ENCODE measurements at regions not wholly inside any gene's neighbourhood (a gene's known extent, or its start where the extent isn't known, plus 50 kb on each side); places are given as distances from the start of the nearest gene placed in this dataset.
A peak's percentile ranks its signal among the peaks of the same experiment; 100 is the strongest.
"Not testable (repeated sequence)": the region's sequence is repeated elsewhere in the genome, so short reads cannot be mapped to it uniquely, and the experiment has no call there.

GRCh38 chr12:46474385-46474784 lies 101.8 kb upstream of the SLC38A2 start:
- not testable (repeated sequence) for H3K14ac ChIP-seq (ENCODE audit: low read length in 2 of 2); H3K4me2 ChIP-seq (ENCODE audit: low read length, poor library complexity, severe bottlenecking); H3K79me1 ChIP-seq (replicated peaks; ENCODE audit: low read length, poor library complexity, severe bottlenecking); H2AK5ac ChIP-seq (ENCODE audit: low read length, severe bottlenecking); H3K27me3 ChIP-seq (ENCODE audit: control insufficient read depth in 1 of 2, insufficient read depth in 1 of 2, low read length in 2 of 2); H3K23ac ChIP-seq (ENCODE audit: low read length in 2 of 2); H2BK15ac ChIP-seq (ENCODE audit: low read depth, poor library complexity, severe bottlenecking); DNase-seq; H3K4me1 ChIP-seq (ENCODE audit: control insufficient read depth, insufficient read depth, low read depth, low read length); H3K36me3 ChIP-seq (ENCODE audit: control insufficient read depth in 1 of 2, insufficient read depth in 2 of 2, low read depth in 1 of 2, low read length in 2 of 2); H3K4me3 ChIP-seq (ENCODE audit: insufficient read depth in 1 of 2, low read depth in 1 of 2, low read length in 2 of 2); H3K9me3 ChIP-seq (ENCODE audit: control insufficient read depth, low read length); H2BK5ac ChIP-seq (ENCODE audit: low read depth, low read length, poor library complexity, severe bottlenecking); H2AFZ ChIP-seq (ENCODE audit: low read depth, low read length)
- peak overlapping the region; percentile 3 for H4K91ac ChIP-seq (ENCODE audit: low read length)
- peak overlapping the region; percentile 87 for H4K8ac ChIP-seq (ENCODE audit: low read length)
- peak overlapping the region; percentile 10 to 41 for H3K18ac ChIP-seq (ENCODE audit: low read depth in 1 of 2, low read length in 2 of 2)
- peak overlapping the region in 1 of 2 experiments; percentile 49 for H2BK12ac ChIP-seq (ENCODE audit: low read length in 2 of 2)
- H3K9ac ChIP-seq (ENCODE audit: low read length), result peak overlapping the region; percentile 72
- H3K4ac ChIP-seq (ENCODE audit: low read depth in 1 of 2, low read length in 2 of 2), result peak overlapping the region in 1 of 2 experiments; percentile 76
- H3K27ac ChIP-seq (ENCODE audit: low read length, poor library complexity, severe bottlenecking), result peak overlapping the region; percentile 98
- WGBS, result 74% methylated on average over 8 of the region's 9 CpGs
- H2BK120ac ChIP-seq (ENCODE audit: low read depth, low read length), result peak overlapping the region; percentile 22

- peaks cover 4% of the 10 kb centered on the region for H3K4me1 ChIP-seq (ENCODE audit: control insufficient read depth, insufficient read depth, low read depth, low read length)
- peak overlapping the region; percentile 72 for H3K9ac ChIP-seq (ENCODE audit: low read length)
- H4K8ac ChIP-seq (ENCODE audit: low read length), result no peak overlapping the region
- H2BK12ac ChIP-seq (ENCODE audit: low read length in 2 of 2), result peak overlapping the region in 1 of 2 experiments; percentile 49
- H2BK15ac ChIP-seq (ENCODE audit: low read depth, poor library complexity, severe bottlenecking), result no peak overlapping the region
- H3K4me3 ChIP-seq (ENCODE audit: insufficient read depth in 1 of 2, low read depth in 1 of 2, low read length in 2 of 2), result no peak overlapping the region
- peak overlapping the region in 1 of 2 experiments; percentile 10 for H3K18ac ChIP-seq (ENCODE audit: low read depth in 1 of 2, low read length in 2 of 2)
- no peaks in the 10 kb centered on the region for H3K27me3 ChIP-seq (ENCODE audit: control insufficient read depth in 1 of 2, insufficient read depth in 1 of 2, low read length in 2 of 2)
- H3K4ac ChIP-seq (ENCODE audit: low read depth in 1 of 2, low read length in 2 of 2), result peak overlapping the region in 1 of 2 experiments; percentile 76
- peaks cover 5% of the 10 kb centered on the region for H3K79me1 ChIP-seq (replicated peaks; ENCODE audit: low read length, poor library complexity, severe bottlenecking)
- peak overlapping the region; percentile 98 for H3K27ac ChIP-seq (ENCODE audit: low read length, poor library complexity, severe bottlenecking)
- no peaks in the 10 kb centered on the region for H3K36me3 ChIP-seq (ENCODE audit: control insufficient read depth in 1 of 2, insufficient read depth in 2 of 2, low read depth in 1 of 2, low read length in 2 of 2)
- H2BK120ac ChIP-seq (ENCODE audit: low read depth, low read length), result peak overlapping the region; percentile 22
- no peaks in the 10 kb centered on the region for H3K9me3 ChIP-seq (ENCODE audit: control insufficient read depth, low read length)
- DNase-seq, result peak; percentile 94
- peak overlapping the region; percentile 2 for H3K4me2 ChIP-seq (ENCODE audit: low read length, poor library complexity, severe bottlenecking)
- no peak overlapping the region for H3K14ac ChIP-seq (ENCODE audit: low read length in 2 of 2)
- WGBS, result 0% methylated on average over 3 of the region's 8 CpGs
- H3K23ac ChIP-seq (ENCODE audit: low read length in 2 of 2), result no peak overlapping the region
- no peak overlapping the region for H2AK5ac ChIP-seq (ENCODE audit: low read length, severe bottlenecking)
- peak overlapping the region; percentile 46 for H2BK5ac ChIP-seq (ENCODE audit: low read depth, low read length, poor library complexity, severe bottlenecking)
- H4K91ac ChIP-seq (ENCODE audit: low read length), result no peak overlapping the region
- no peak overlapping the region for H2AFZ ChIP-seq (ENCODE audit: low read depth, low read length)
Observed at GRCh38 chr12:46473634-46474329, 101.2 kb upstream of the SLC38A2 start.

GRCh38 chr12:46472893-46473633 lies 100.5 kb upstream of the SLC38A2 start:
- Histone ChIP-seq H3K4me3 (ENCODE audit: insufficient read depth in 1 of 2, low read depth in 1 of 2, low read length in 2 of 2) (no peak overlapping the region), H3K4ac (ENCODE audit: low read depth in 1 of 2, low read length in 2 of 2) (no peak overlapping the region), H2AK5ac (ENCODE audit: low read length, severe bottlenecking) (no peak overlapping the region), H3K23ac (ENCODE audit: low read length in 2 of 2) (no peak overlapping the region), H3K14ac (ENCODE audit: low read length in 2 of 2) (no peak overlapping the region), H2BK120ac (ENCODE audit: low read depth, low read length) (no peak overlapping the region), H2BK12ac (ENCODE audit: low read length in 2 of 2) (no peak overlapping the region), H3K27me3 (ENCODE audit: control insufficient read depth in 1 of 2, insufficient read depth in 1 of 2, low read length in 2 of 2) (no peaks in the 10 kb centered on the region), H3K79me1 (replicated peaks; ENCODE audit: low read length, poor library complexity, severe bottlenecking) (peaks cover 6% of the 10 kb centered on the region), H3K9ac (ENCODE audit: low read length) (peak overlapping the region; percentile 72), H3K36me3 (ENCODE audit: control insufficient read depth in 1 of 2, insufficient read depth in 2 of 2, low read depth in 1 of 2, low read length in 2 of 2) (no peaks in the 10 kb centered on the region), H2AFZ (ENCODE audit: low read depth, low read length) (no peak overlapping the region), H3K9me3 (ENCODE audit: control insufficient read depth, low read length) (no peaks in the 10 kb centered on the region), H3K4me2 (ENCODE audit: low read length, poor library complexity, severe bottlenecking) (no peak overlapping the region), H3K4me1 (ENCODE audit: control insufficient read depth, insufficient read depth, low read depth, low read length) (peaks cover 4% of the 10 kb centered on the region), H2BK5ac (ENCODE audit: low read depth, low read length, poor library complexity, severe bottlenecking) (no peak overlapping the region), H4K8ac (ENCODE audit: low read length) (no peak overlapping the region), H4K91ac (ENCODE audit: low read length) (no peak overlapping the region), H3K27ac (ENCODE audit: low read length, poor library complexity, severe bottlenecking) (peak overlapping the region; percentile 98), H2BK15ac (ENCODE audit: low read depth, poor library complexity, severe bottlenecking) (no peak overlapping the region), H3K18ac (ENCODE audit: low read depth in 1 of 2, low read length in 2 of 2) (no peak overlapping the region)
- DNase-seq, result peak; percentile 68
- WGBS, result 0% methylated on average over 1 of the region's 4 CpGs

- peak overlapping the region; percentile 56 for H2BK120ac ChIP-seq (ENCODE audit: low read depth, low read length)
- peak overlapping the region; percentile 29 to 45 for H3K4ac ChIP-seq (ENCODE audit: low read depth in 1 of 2, low read length in 2 of 2)
- no peaks in the 10 kb centered on the region for H3K27me3 ChIP-seq (ENCODE audit: control insufficient read depth in 1 of 2, insufficient read depth in 1 of 2, low read length in 2 of 2)
- H3K36me3 ChIP-seq (ENCODE audit: control insufficient read depth in 1 of 2, insufficient read depth in 2 of 2, low read depth in 1 of 2, low read length in 2 of 2), result no peaks in the 10 kb centered on the region
- peaks cover 6% of the 10 kb centered on the region for H3K79me1 ChIP-seq (replicated peaks; ENCODE audit: low read length, poor library complexity, severe bottlenecking)
- no peak overlapping the region for H3K4me2 ChIP-seq (ENCODE audit: low read length, poor library complexity, severe bottlenecking)
- WGBS, result 85% methylated on average over 5 of the region's 5 CpGs
- no peak overlapping the region for H3K23ac ChIP-seq (ENCODE audit: low read length in 2 of 2)
- no peak overlapping the region for H3K4me3 ChIP-seq (ENCODE audit: insufficient read depth in 1 of 2, low read depth in 1 of 2, low read length in 2 of 2)
- peaks cover 4% of the 10 kb centered on the region for H3K4me1 ChIP-seq (ENCODE audit: control insufficient read depth, insufficient read depth, low read depth, low read length)
- H2BK12ac ChIP-seq (ENCODE audit: low read length in 2 of 2), result peak overlapping the region; percentile 76 to 91
- peak overlapping the region in 1 of 2 experiments; percentile 23 for H3K18ac ChIP-seq (ENCODE audit: low read depth in 1 of 2, low read length in 2 of 2)
- H3K14ac ChIP-seq (ENCODE audit: low read length in 2 of 2), result no peak overlapping the region
- H4K91ac ChIP-seq (ENCODE audit: low read length), result peak overlapping the region; percentile 2
- H2AFZ ChIP-seq (ENCODE audit: low read depth, low read length), result no peak overlapping the region
- no peak overlapping the region for H4K8ac ChIP-seq (ENCODE audit: low read length)
- no peak overlapping the region for H2BK15ac ChIP-seq (ENCODE audit: low read depth, poor library complexity, severe bottlenecking)
- H2AK5ac ChIP-seq (ENCODE audit: low read length, severe bottlenecking), result peak overlapping the region; percentile 34
- H2BK5ac ChIP-seq (ENCODE audit: low read depth, low read length, poor library complexity, severe bottlenecking), result no peak overlapping the region
- no peaks in the 10 kb centered on the region for H3K9me3 ChIP-seq (ENCODE audit: control insufficient read depth, low read length)
- H3K9ac ChIP-seq (ENCODE audit: low read length), result peak overlapping the region; percentile 72
- peak overlapping the region; percentile 77 for H3K27ac ChIP-seq (ENCODE audit: low read length, poor library complexity, severe bottlenecking)
- DNase-seq, result no peak
Observed at GRCh38 chr12:46472144-46472705, 99.7 kb upstream of the SLC38A2 start.
